ENCODE measurements at regions not wholly inside any gene's neighbourhood (a gene's known extent, or its start where the extent isn't known, plus 50 kb on each side); places are given as distances from the start of the nearest gene placed in this dataset.

- H3K27ac Mint-ChIP-seq, result no peak overlapping the region
- H3K4me3 Mint-ChIP-seq, result no peak overlapping the region
- ChIA-PET CTCF (no interaction called here), POLR2A (no interaction called here)
- H3K36me3 Mint-ChIP-seq (ENCODE audit: low read depth), result no peaks in the 10 kb centered on the region
- no peaks in the 10 kb centered on the region for H3K27me3 Mint-ChIP-seq
- H3K4me1 Mint-ChIP-seq, result no peaks in the 10 kb centered on the region
- DNase-seq, result no peak
- H3K9me3 Mint-ChIP-seq (ENCODE audit: low read depth), result no peaks in the 10 kb centered on the region
- ATAC-seq, result no peak
- intact Hi-C loops (cut with DNase I, micrococcal nuclease), result no loop called here
These were observed 325.2 kb downstream of the USP25 start for GRCh38 chr21:16055014-16055413.

GRCh38 chr21:16058896-16059295, 329.1 kb downstream of the USP25 start:
- no peak for ATAC-seq
- no peaks in the 10 kb centered on the region for H3K9me3 Mint-ChIP-seq (ENCODE audit: low read depth)

GRCh38 chr21:16059981-16060380, 330.2 kb downstream of the USP25 start:
- Mint-ChIP-seq H3K9me3 (ENCODE audit: low read depth) (no peaks in the 10 kb centered on the region), H3K27ac (no peak overlapping the region), H3K4me1 (no peaks in the 10 kb centered on the region), H3K4me3 (no peak overlapping the region), H3K27me3 (no peaks in the 10 kb centered on the region), H3K36me3 (ENCODE audit: low read depth) (no peaks in the 10 kb centered on the region)
- CTCF ChIA-PET, result no interaction called here
- ATAC-seq (no peak), DNase-seq (no peak)
- intact Hi-C loops (cut with DNase I, micrococcal nuclease), result no loop called here
- POLR2A ChIA-PET, result no interaction called here

More at GRCh38 chr21:16058896-16059295, 329.1 kb downstream of the USP25 start:
- Mint-ChIP-seq H3K27ac (no peak overlapping the region), H3K4me1 (no peaks in the 10 kb centered on the region), H3K27me3 (no peaks in the 10 kb centered on the region), H3K36me3 (ENCODE audit: low read depth) (no peaks in the 10 kb centered on the region), H3K4me3 (no peak overlapping the region)
- intact Hi-C loops (cut with DNase I, micrococcal nuclease), result no loop called here
- ChIA-PET POLR2A (no interaction called here), CTCF (interaction anchor here (0.7 kb wide), 1 partner anchor 9 kb away, joined by 3 read pairs; no protein-coding TSS in a partner anchor)
- DNase-seq, result no peak

- no peaks in the 10 kb centered on the region for H3K27me3 Mint-ChIP-seq
- POLR2A ChIA-PET, result no interaction called here
- no peaks in the 10 kb centered on the region for H3K9me3 Mint-ChIP-seq (ENCODE audit: low read depth)
- no peak for ATAC-seq
- no peak overlapping the region for H3K27ac Mint-ChIP-seq
- intact Hi-C loops (cut with DNase I, micrococcal nuclease), result no loop called here
- CTCF ChIA-PET, result no interaction called here
- no peak for DNase-seq
- H3K4me3 Mint-ChIP-seq, result no peak overlapping the region
- no peaks in the 10 kb centered on the region for H3K36me3 Mint-ChIP-seq (ENCODE audit: low read depth)
- no peaks in the 10 kb centered on the region for H3K4me1 Mint-ChIP-seq
These were observed 331.4 kb downstream of the USP25 start for GRCh38 chr21:16061194-16061593.

- intact Hi-C loops (cut with DNase I, micrococcal nuclease), result no loop called here
These were observed 339.7 kb downstream of the USP25 start for GRCh38 chr21:16069178-16070112.

GRCh38 chr21:16070207-16070651, 340.4 kb downstream of the USP25 start:
- no peaks in the 10 kb centered on the region for H3K27me3 Mint-ChIP-seq
- CTCF ChIA-PET, result no interaction called here
- no peak for ATAC-seq

More at GRCh38 chr21:16069178-16070112, 339.7 kb downstream of the USP25 start:
- Mint-ChIP-seq H3K27me3 (no peaks in the 10 kb centered on the region), H3K4me1 (no peaks in the 10 kb centered on the region), H3K4me3 (no peak overlapping the region), H3K9me3 (ENCODE audit: low read depth) (no peaks in the 10 kb centered on the region), H3K36me3 (ENCODE audit: low read depth) (no peaks in the 10 kb centered on the region), H3K27ac (no peak overlapping the region)
- ChIA-PET CTCF (no interaction called here), POLR2A (no interaction called here)
- ATAC-seq, result no peak
- DNase-seq, result no peak

GRCh38 chr21:16071092-16071491, 341.3 kb downstream of the USP25 start:
- intact Hi-C loops (cut with DNase I, micrococcal nuclease), result no loop called here
- Mint-ChIP-seq H3K4me1 (no peaks in the 10 kb centered on the region), H3K9me3 (ENCODE audit: low read depth) (no peaks in the 10 kb centered on the region), H3K36me3 (ENCODE audit: low read depth) (no peaks in the 10 kb centered on the region), H3K27ac (no peak overlapping the region), H3K4me3 (no peak overlapping the region), H3K27me3 (no peaks in the 10 kb centered on the region)
- no peak for DNase-seq
- CTCF ChIA-PET, result no interaction called here
- POLR2A ChIA-PET, result no interaction called here
- ATAC-seq, result no peak

More at GRCh38 chr21:16070207-16070651, 340.4 kb downstream of the USP25 start:
- no peak for DNase-seq
- no peaks in the 10 kb centered on the region for H3K36me3 Mint-ChIP-seq (ENCODE audit: low read depth)
- no peaks in the 10 kb centered on the region for H3K9me3 Mint-ChIP-seq (ENCODE audit: low read depth)
- H3K4me1 Mint-ChIP-seq, result no peaks in the 10 kb centered on the region
- H3K4me3 Mint-ChIP-seq, result no peak overlapping the region
- intact Hi-C loops (cut with DNase I, micrococcal nuclease), result no loop called here
- no peak overlapping the region for H3K27ac Mint-ChIP-seq
- POLR2A ChIA-PET, result no interaction called here

- ChIA-PET POLR2A (no interaction called here), CTCF (no interaction called here)
- DNase-seq, result no peak
- Mint-ChIP-seq H3K4me3 (no peak overlapping the region), H3K27ac (no peak overlapping the region), H3K27me3 (no peaks in the 10 kb centered on the region), H3K36me3 (ENCODE audit: low read depth) (no peaks in the 10 kb centered on the region), H3K4me1 (no peaks in the 10 kb centered on the region), H3K9me3 (ENCODE audit: low read depth) (no peaks in the 10 kb centered on the region)
- no peak for ATAC-seq
- intact Hi-C loops (cut with DNase I, micrococcal nuclease), result no loop called here
These were observed 342.0 kb downstream of the USP25 start for GRCh38 chr21:16071761-16072160.

GRCh38 chr21:16072221-16072620, 342.4 kb downstream of the USP25 start:
- Mint-ChIP-seq H3K27me3 (no peaks in the 10 kb centered on the region), H3K9me3 (ENCODE audit: low read depth) (no peaks in the 10 kb centered on the region), H3K36me3 (ENCODE audit: low read depth) (no peaks in the 10 kb centered on the region), H3K4me1 (no peaks in the 10 kb centered on the region), H3K27ac (no peak overlapping the region), H3K4me3 (no peak overlapping the region)
- DNase-seq, result no peak
- CTCF ChIA-PET, result no interaction called here
- intact Hi-C loops (cut with DNase I, micrococcal nuclease), result no loop called here
- ATAC-seq, result no peak
- POLR2A ChIA-PET, result no interaction called here

- H3K27me3 Mint-ChIP-seq, result no peaks in the 10 kb centered on the region
- no peak overlapping the region for H3K27ac Mint-ChIP-seq
- no peak for ATAC-seq
- H3K4me3 Mint-ChIP-seq, result no peak overlapping the region
- no peaks in the 10 kb centered on the region for H3K4me1 Mint-ChIP-seq
- intact Hi-C loops (cut with DNase I, micrococcal nuclease), result no loop called here
- no peaks in the 10 kb centered on the region for H3K36me3 Mint-ChIP-seq (ENCODE audit: low read depth)
- POLR2A ChIA-PET, result no interaction called here
- DNase-seq, result no peak
- H3K9me3 Mint-ChIP-seq (ENCODE audit: low read depth), result no peaks in the 10 kb centered on the region
- CTCF ChIA-PET, result no interaction called here
These were observed 343.0 kb downstream of the USP25 start for GRCh38 chr21:16072737-16073136.

- no peaks in the 10 kb centered on the region for H3K36me3 Mint-ChIP-seq (ENCODE audit: low read depth)
- no peaks in the 10 kb centered on the region for H3K9me3 Mint-ChIP-seq (ENCODE audit: low read depth)
- ATAC-seq (no peak), DNase-seq (no peak)
- H3K27me3 Mint-ChIP-seq, result no peaks in the 10 kb centered on the region
- H3K4me1 Mint-ChIP-seq, result no peaks in the 10 kb centered on the region
- intact Hi-C loops (cut with DNase I, micrococcal nuclease), result no loop called here
- ChIA-PET POLR2A (no interaction called here), CTCF (no interaction called here)
- H3K4me3 Mint-ChIP-seq, result no peak overlapping the region
- H3K27ac Mint-ChIP-seq, result no peak overlapping the region
These were observed 343.8 kb downstream of the USP25 start for GRCh38 chr21:16073586-16073985.

- no peaks in the 10 kb centered on the region for H3K27me3 Mint-ChIP-seq
- H3K36me3 Mint-ChIP-seq (ENCODE audit: low read depth), result no peaks in the 10 kb centered on the region
- DNase-seq (no peak), ATAC-seq (no peak)
- no peaks in the 10 kb centered on the region for H3K4me1 Mint-ChIP-seq
- H3K9me3 Mint-ChIP-seq (ENCODE audit: low read depth), result no peaks in the 10 kb centered on the region
- ChIA-PET CTCF (no interaction called here), POLR2A (no interaction called here)
- no peak overlapping the region for H3K4me3 Mint-ChIP-seq
- H3K27ac Mint-ChIP-seq, result no peak overlapping the region
- intact Hi-C loops (cut with DNase I, micrococcal nuclease), result no loop called here
These were observed 345.2 kb downstream of the USP25 start for GRCh38 chr21:16074950-16075489.
